ENCODE measurements at regions not wholly inside any gene's neighbourhood (a gene's known extent, or its start where the extent isn't known, plus 50 kb on each side); places are given as distances from the start of the nearest gene placed in this dataset.

DNA sequence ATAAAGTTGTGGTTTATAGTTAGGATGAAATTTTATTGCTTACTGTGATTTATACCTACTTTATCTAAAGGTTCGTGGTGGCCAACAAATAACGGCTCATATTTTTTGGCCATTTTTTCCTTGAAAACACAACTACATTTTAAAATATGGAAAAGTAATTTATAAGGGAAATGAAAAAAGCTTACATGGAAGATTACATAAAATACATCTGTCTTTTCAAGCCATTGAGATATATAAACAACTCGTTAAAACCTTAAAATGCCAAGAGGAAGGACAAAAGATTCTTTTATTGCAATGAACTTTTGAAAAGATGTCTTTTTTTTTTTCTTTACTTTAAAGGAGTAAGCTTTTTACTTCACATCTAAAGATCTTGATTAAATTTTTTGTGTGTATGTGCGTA lies 55.4 kb upstream of the EYA4 start:
- no peak for DNase-seq (ENCODE audit: low spot score)

DNA sequence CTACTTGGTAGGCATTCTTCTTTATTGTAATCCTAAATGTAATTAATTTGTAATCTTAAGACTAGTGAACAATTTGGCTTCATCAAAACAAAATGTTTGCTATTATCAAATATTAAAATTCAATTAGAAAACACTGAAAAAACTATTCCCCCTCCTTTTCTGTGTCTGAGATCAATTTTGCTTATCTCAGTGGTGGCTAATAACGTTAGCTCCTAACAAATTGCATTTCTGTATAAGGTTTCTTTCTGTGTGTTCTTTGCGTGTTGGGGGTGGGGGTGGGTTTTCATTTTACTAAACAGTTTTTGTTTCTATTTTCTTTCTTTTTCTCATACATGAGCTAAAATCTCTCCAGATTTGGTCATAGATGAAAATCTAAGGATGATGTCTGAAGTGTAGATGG lies 54.0 kb upstream of the EYA4 start:
- no peak for DNase-seq (ENCODE audit: low spot score)

DNA sequence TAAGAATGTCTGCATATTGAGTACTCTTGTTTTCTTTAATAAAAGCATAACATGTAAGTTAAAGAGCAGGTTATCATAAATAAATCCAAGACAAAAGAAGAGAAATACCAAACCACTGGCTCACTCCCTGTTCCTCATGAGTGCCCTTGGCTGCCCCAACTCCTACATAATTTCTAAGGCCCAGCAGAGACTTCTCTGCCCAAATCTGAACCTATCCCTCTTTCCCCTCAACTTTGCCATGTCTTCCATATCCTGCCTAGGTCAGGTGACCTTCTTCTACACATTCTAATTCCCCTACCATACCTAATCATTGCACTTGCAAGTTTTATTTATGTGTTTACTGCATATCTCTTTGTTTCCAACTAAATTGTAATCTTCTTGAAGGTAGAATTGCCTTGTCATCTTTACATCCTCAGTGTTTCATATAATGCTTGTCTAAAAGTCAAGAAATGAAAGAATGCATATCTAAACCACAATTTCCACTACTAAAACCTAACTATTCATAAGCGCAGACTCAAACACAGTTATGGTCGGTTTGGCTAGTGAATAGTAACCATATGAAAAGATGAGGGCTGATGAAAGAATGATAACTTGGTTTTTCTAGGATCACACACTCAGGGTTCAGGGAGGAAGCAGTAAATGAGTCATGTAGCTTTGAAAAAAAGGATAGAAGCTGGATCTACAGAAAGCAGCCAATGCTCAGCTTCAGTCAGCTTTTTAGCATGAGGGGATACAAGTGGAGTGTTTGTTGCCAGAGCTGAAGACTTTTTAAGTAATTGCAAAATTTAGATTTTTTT lies 53.3 kb upstream of the EYA4 start:
- no peak for DNase-seq (ENCODE audit: low spot score)

DNA sequence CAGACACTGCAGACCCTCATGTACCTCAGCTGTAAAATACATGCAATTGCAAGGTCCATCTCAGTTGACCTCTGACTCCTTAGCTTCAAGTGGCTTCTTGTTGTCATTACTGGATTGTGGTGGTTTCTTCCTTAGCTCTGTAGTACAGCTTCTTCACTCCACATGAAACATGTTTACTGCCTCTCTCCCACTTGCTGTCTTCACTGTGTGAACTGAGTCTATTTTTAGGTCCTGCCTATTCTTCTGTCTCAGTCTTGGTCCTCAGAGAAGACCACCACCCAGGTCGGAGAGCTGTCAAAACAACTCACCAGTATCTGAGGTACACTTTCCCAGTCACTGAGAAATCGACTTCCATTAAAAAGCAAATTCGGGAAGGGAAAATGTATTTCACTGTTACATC lies 50.2 kb upstream of the EYA4 start:
- no peak for DNase-seq (ENCODE audit: low spot score)

DNA sequence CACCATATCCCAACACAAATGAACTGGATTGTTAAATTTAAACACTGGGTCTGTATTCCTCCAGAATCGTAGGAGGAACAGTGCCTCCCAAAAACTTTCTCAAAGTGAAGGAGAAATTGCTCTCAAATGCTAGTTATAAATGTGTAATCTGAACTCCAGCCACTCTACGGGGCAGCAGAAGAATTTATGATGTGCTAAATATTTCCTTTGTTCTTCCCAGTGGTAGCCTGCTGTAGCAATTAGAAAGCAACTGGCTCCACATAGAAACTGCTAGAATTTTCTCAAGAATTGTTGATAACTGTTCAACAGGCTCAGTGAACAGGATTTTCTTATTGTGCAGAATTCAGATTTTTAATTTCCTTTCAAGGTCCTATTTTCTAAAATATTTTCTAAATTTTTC lies 49.8 kb upstream of the EYA4 start:
- DNase-seq (ENCODE audit: low spot score) = no peak
